ENCODE measurements at regions not wholly inside any gene's neighbourhood (a gene's known extent, or its start where the extent isn't known, plus 50 kb on each side); places are given as distances from the start of the nearest gene placed in this dataset.

DNA sequence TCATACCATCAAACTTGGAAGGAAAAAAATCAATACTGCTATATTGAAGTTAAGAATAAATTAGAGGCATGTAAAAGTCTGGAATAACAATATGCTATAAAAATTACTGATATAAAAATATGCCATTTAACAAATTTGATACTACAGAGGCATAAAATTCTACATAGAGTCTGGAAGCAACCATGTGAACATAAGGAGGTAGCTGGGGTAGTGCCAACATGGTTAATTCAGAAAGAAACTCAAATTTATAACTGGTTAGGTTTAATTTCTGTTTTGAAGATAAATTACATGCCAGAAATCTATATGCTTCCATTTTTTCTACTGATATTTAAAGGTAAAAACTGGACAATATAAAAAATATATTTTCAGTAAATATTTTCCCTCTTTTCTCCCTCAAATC lies 103.1 kb upstream of the NR4A3 start:
- TF ChIP-seq, protein P1, sequence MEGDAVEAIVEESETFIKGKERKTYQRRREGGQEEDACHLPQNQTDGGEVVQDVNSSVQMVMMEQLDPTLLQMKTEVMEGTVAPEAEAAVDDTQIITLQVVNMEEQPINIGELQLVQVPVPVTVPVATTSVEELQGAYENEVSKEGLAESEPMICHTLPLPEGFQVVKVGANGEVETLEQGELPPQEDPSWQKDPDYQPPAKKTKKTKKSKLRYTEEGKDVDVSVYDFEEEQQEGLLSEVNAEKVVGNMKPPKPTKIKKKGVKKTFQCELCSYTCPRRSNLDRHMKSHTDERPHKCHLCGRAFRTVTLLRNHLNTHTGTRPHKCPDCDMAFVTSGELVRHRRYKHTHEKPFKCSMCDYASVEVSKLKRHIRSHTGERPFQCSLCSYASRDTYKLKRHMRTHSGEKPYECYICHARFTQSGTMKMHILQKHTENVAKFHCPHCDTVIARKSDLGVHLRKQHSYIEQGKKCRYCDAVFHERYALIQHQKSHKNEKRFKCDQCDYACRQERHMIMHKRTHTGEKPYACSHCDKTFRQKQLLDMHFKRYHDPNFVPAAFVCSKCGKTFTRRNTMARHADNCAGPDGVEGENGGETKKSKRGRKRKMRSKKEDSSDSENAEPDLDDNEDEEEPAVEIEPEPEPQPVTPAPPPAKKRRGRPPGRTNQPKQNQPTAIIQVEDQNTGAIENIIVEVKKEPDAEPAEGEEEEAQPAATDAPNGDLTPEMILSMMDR (IDR thresholded peaks at IDR 0.05) = no peak
- no peak for TF ChIP-seq POLR2A (IDR thresholded peaks at IDR 0.05)
